Esophagus squamous epithelium (tissue), 5 donors: ENCODE measurements at regions not wholly inside any gene's neighbourhood (a gene's known extent, or its start where the extent isn't known, plus 50 kb on each side); places are given as distances from the start of the nearest gene placed in this dataset.

Experiments
- DNase-seq: peaks from one replicate; lab custom pipeline; 2025; lab: John Stamatoyannopoulos, UW
- H3K27ac ChIP-seq, 4 donors: fragments of 200-600 bp; sonication (generic); one replicate each; pipeline ENCODE4 v1.5.1; 2016 to 2019; ENCODE audit warnings: mild to moderate bottlenecking in 1 of 4
- H3K27me3 ChIP-seq, 4 donors: fragments of 200-600 bp; sonication (generic); 1 replicate in 3 of 4; 2 replicates in 1 of 4; pipeline versions ENCODE4 v1.5.1 to v1.6.0; 2017 to 2021; ENCODE audit warnings: antibody characterized with exemption in 1 of 4
- H3K36me3 ChIP-seq, 3 donors: fragments of 200-600 bp; sonication (generic); one replicate each; pipeline ENCODE4 v1.5.1; 2016 to 2019
- H3K4me1 ChIP-seq, 3 donors: fragments of 200-600 bp; sonication (generic); one replicate each; pipeline ENCODE4 v1.5.1; 2017 to 2019
- H3K4me3 ChIP-seq, 4 donors: fragments of 200-600 bp; sonication (generic); 1 replicate in 3 of 4; 2 replicates in 1 of 4; pipeline ENCODE4 v1.5.1; 2016 to 2019; ENCODE audit warnings: mild to moderate bottlenecking in 2 of 4, moderate library complexity in 1 of 4
- H3K9me3 ChIP-seq, 3 donors: fragments of 200-600 bp; sonication (generic); one replicate each; pipeline ENCODE4 v1.5.1; 2016 to 2019
- CTCF ChIP-seq, 6 experiments: fragments of 450-650 bp in 4 of 6; fragments of 200-600 bp in 2 of 6; sonication (generic) in 2 of 6; IDR thresholded peaks; one replicate each; pipeline ENCODE4 v1.5.1; 2016 to 2019; ENCODE audit warnings: antibody characterized with exemption in 6 of 6, mild to moderate bottlenecking in 4 of 6, moderate library complexity in 4 of 6
- POLR2A ChIP-seq, 4 donors: fragments of 450-650 bp; IDR thresholded peaks; one replicate each; pipeline ENCODE4 v1.6.1; 2017; ENCODE audit warnings: antibody characterized with exemption in 4 of 4, mild to moderate bottlenecking in 4 of 4, moderate library complexity in 3 of 4
- WGBS, 2 donors: methylation state at CpG; one replicate each; pipeline ENCODE4 v1.1.5; 2018; 5-methylcytosine and 5-hydroxymethylcytosine counted together
- intact Hi-C: fragments of 100-400 bp; cut with DNase I; formaldehyde crosslinking; loops from one replicate; pipeline ENCODE4 v1.15.0; 2022
- donor health status: DM: yes; HTN: yes; CAD: no.

GRCh38 chr17:77462553-77463497 lies 322.1 kb downstream of the SEC14L1 start:
- H3K4me1 ChIP-seq, result peaks cover 36 to 97% (median 37%) of the 10 kb centered on the region in 3 donors
- H3K27ac ChIP-seq, result peak overlapping the region; percentile 7 to 94 (median 40)
- TF ChIP-seq POLR2A (IDR thresholded peaks at IDR 0.05) (no peak), CTCF (IDR thresholded peaks at IDR 0.05) (no peak)
- no peaks in the 10 kb centered on the region for H3K27me3 ChIP-seq
- no peak for DNase-seq
- no peak overlapping the region for H3K4me3 ChIP-seq
- H3K9me3 ChIP-seq, result no peaks in the 10 kb centered on the region
- H3K36me3 ChIP-seq, result peaks cover 0 to 11% (median 0%) of the 10 kb centered on the region in 3 donors
- WGBS, 2 donors, result 69 to 79% methylated on average over 14 to 16 of the region's 16 CpGs
- intact Hi-C loops, result no loop called here

- H3K4me3 ChIP-seq, result peak overlapping the region in 1 of 4 donors; percentile 23
These were observed 324.2 kb downstream of the SEC14L1 start for GRCh38 chr17:77464988-77465357.

GRCh38 chr17:77465358-77466041 lies 324.7 kb downstream of the SEC14L1 start:
- Histone ChIP-seq H3K4me1 (peaks cover 28 to 90% (median 33%) of the 10 kb centered on the region in 3 donors), H3K27ac (peak overlapping the region; percentile 58 to 82 (median 75)), H3K9me3 (no peaks in the 10 kb centered on the region), H3K36me3 (peaks cover 0 to 35% (median 0%) of the 10 kb centered on the region in 3 donors), H3K27me3 (no peaks in the 10 kb centered on the region), H3K4me3 (peak overlapping the region in 1 of 4 donors; percentile 23)
- TF ChIP-seq POLR2A (IDR thresholded peaks at IDR 0.05) (no peak), CTCF (IDR thresholded peaks at IDR 0.05) (no peak)
- DNase-seq, result peak; percentile 73
- 25 to 45% methylated on average over 4 to 5 of the region's 13 CpGs for WGBS, 2 donors
- intact Hi-C loops, result no loop called here

More at GRCh38 chr17:77464988-77465357, 324.2 kb downstream of the SEC14L1 start:
- Histone ChIP-seq H3K36me3 (peaks cover 0 to 30% (median 0%) of the 10 kb centered on the region in 3 donors), H3K27ac (peak overlapping the region in 3 of 4 donors; percentile 58 to 82 (median 76)), H3K27me3 (no peaks in the 10 kb centered on the region), H3K4me1 (peaks cover 30 to 92% (median 36%) of the 10 kb centered on the region in 3 donors), H3K9me3 (no peaks in the 10 kb centered on the region)
- DNase-seq, result no peak
- intact Hi-C loops, result no loop called here
- 87 to 92% methylated on average over 6 of the region's 6 CpGs for WGBS, 2 donors
- TF ChIP-seq CTCF (IDR thresholded peaks at IDR 0.05), result no peak
- TF ChIP-seq POLR2A (IDR thresholded peaks at IDR 0.05), result no peak

GRCh38 chr17:77466140-77466539 lies 325.4 kb downstream of the SEC14L1 start:
- no peaks in the 10 kb centered on the region for H3K27me3 ChIP-seq
- H3K9me3 ChIP-seq, result no peaks in the 10 kb centered on the region
- DNase-seq, result no peak
- intact Hi-C loops, result no loop called here
- TF ChIP-seq CTCF (IDR thresholded peaks at IDR 0.05) (no peak), POLR2A (IDR thresholded peaks at IDR 0.05) (no peak)
- H3K4me3 ChIP-seq, result peak overlapping the region in 1 of 4 donors; percentile 9
- H3K4me1 ChIP-seq, result peaks cover 32 to 90% (median 39%) of the 10 kb centered on the region in 3 donors
- peak overlapping the region; percentile 58 to 82 (median 75) for H3K27ac ChIP-seq
- 41% methylated on average over 6 of the region's 13 CpGs; no CpG with 5 or more reads in 1 of the 2 donors for WGBS, 2 donors
- peaks cover 0 to 37% (median 0%) of the 10 kb centered on the region in 3 donors for H3K36me3 ChIP-seq
